Liver (tissue), 8 donors: ENCODE measurements at regions not wholly inside any gene's neighbourhood (a gene's known extent, or its start where the extent isn't known, plus 50 kb on each side); places are given as distances from the start of the nearest gene placed in this dataset.

ENCODE experiments used
- DNase-seq: peaks from one replicate; pipeline ENCODE4 v3.0.0-alpha.2; 2017; ENCODE audit warnings: low spot score
- H3K27ac ChIP-seq, 2 donors: one replicate each; pipeline ENCODE4 v1.7.0; 2013; ENCODE audit warnings: inconsistent platforms in 2 of 2, low read length in 2 of 2, control low read depth in 1 of 2, low read depth in 1 of 2, mild to moderate bottlenecking in 1 of 2
- H3K27me3 ChIP-seq, 4 donors: one replicate each; pipeline versions ENCODE4 v1.6.1 to v1.7.0; 2013; ENCODE audit warnings: low read length in 3 of 4, inconsistent platforms in 1 of 4, mild to moderate bottlenecking in 1 of 4, moderate library complexity in 1 of 4; ENCODE audit not compliant: control insufficient read depth in 4 of 4, insufficient read depth in 4 of 4
- H3K36me3 ChIP-seq, 4 donors: one replicate each; pipeline versions ENCODE4 v1.6.1 to v1.7.0; 2013; ENCODE audit warnings: low read length in 3 of 4, mild to moderate bottlenecking in 3 of 4, low read depth in 1 of 4, moderate library complexity in 1 of 4; ENCODE audit not compliant: control insufficient read depth in 4 of 4, insufficient read depth in 3 of 4
- H3K4me1 ChIP-seq, 4 donors: one replicate each; pipeline versions ENCODE4 v1.6.1 to v1.7.0; 2013; ENCODE audit warnings: low read length in 3 of 4, mild to moderate bottlenecking in 3 of 4, moderate library complexity in 1 of 4; ENCODE audit not compliant: control insufficient read depth in 4 of 4, insufficient read depth in 4 of 4
- H3K4me3 ChIP-seq, 3 donors: one replicate each; pipeline versions ENCODE4 v1.6.1 to v1.7.0; 2013; ENCODE audit warnings: low read length in 3 of 3, control low read depth in 1 of 3, low read depth in 1 of 3, mild to moderate bottlenecking in 1 of 3
- H3K9ac ChIP-seq, 2 donors: one replicate each; pipeline ENCODE4 v1.7.0; 2013; ENCODE audit warnings: low read length in 2 of 2, mild to moderate bottlenecking in 2 of 2, moderate library complexity in 2 of 2, control low read depth in 1 of 2, low read depth in 1 of 2
- H3K9me3 ChIP-seq, 4 donors: one replicate each; pipeline versions ENCODE4 v1.6.1 to v1.7.0; 2013; ENCODE audit warnings: low read length in 3 of 4; ENCODE audit not compliant: control insufficient read depth in 4 of 4
- ATF3 ChIP-seq: IDR thresholded peaks from 2 replicates; pipeline ENCODE4 v1.6.1; 2016; ENCODE audit warnings: antibody characterized with exemption
- CTCF ChIP-seq: fragments of 150-350 bp; IDR thresholded peaks from 2 replicates; pipeline ENCODE4 v1.5.1; 2017; ENCODE audit warnings: improper control_type of control experiment, low read depth, low read length; ENCODE audit not compliant: missing input control
- EGR1 ChIP-seq, 2 donors: IDR thresholded peaks; 2 replicates each; pipeline ENCODE4 v1.6.1; 2016 to 2018; ENCODE audit warnings: antibody characterized with exemption in 2 of 2, low read depth in 2 of 2
- FOXA1 ChIP-seq: IDR thresholded peaks from 2 replicates; pipeline ENCODE4 v1.6.1; 2016; ENCODE audit warnings: antibody characterized with exemption
- FOXA2 ChIP-seq: IDR thresholded peaks from 2 replicates; pipeline ENCODE4 v1.6.1; 2016; ENCODE audit warnings: antibody characterized with exemption
- GABPA ChIP-seq, 2 donors: IDR thresholded peaks in 1 of 2; conservative IDR thresholded peaks in 1 of 2; 2 replicates each; pipeline ENCODE4 v1.6.1; 2016; ENCODE audit warnings: antibody characterized with exemption in 2 of 2, mild to moderate bottlenecking in 1 of 2, moderate library complexity in 1 of 2
- HNF4A ChIP-seq, 2 donors: conservative IDR thresholded peaks; 2 replicates each; pipeline ENCODE4 v1.6.1; 2016; ENCODE audit warnings: antibody characterized with exemption in 2 of 2, mild to moderate bottlenecking in 2 of 2
- HNF4G ChIP-seq: IDR thresholded peaks from 2 replicates; pipeline ENCODE4 v1.6.1; 2016; ENCODE audit warnings: antibody characterized with exemption
- MAX ChIP-seq: IDR thresholded peaks from 2 replicates; pipeline ENCODE4 v1.6.1; 2016; ENCODE audit warnings: antibody characterized with exemption
- NR2F2 ChIP-seq: IDR thresholded peaks from 2 replicates; pipeline ENCODE4 v1.6.1; 2016; ENCODE audit warnings: antibody characterized with exemption
- REST ChIP-seq: IDR thresholded peaks from 2 replicates; pipeline ENCODE4 v1.6.1; 2016; ENCODE audit warnings: antibody characterized with exemption, mild to moderate bottlenecking
- RXRA ChIP-seq, 2 donors: IDR thresholded peaks; 2 replicates each; pipeline ENCODE4 v1.6.1; 2017 to 2018; ENCODE audit warnings: antibody characterized with exemption in 2 of 2, mild to moderate bottlenecking in 1 of 2
- SP1 ChIP-seq: IDR thresholded peaks from 2 replicates; pipeline ENCODE4 v1.6.1; 2018; ENCODE audit warnings: antibody characterized with exemption, mild to moderate bottlenecking
- TAF1 ChIP-seq: conservative IDR thresholded peaks from 2 replicates; pipeline ENCODE4 v1.6.1; 2016; ENCODE audit warnings: antibody characterized with exemption, mild to moderate bottlenecking
- ZBTB33 ChIP-seq: IDR thresholded peaks from 2 replicates; pipeline ENCODE4 v1.6.1; 2016; ENCODE audit warnings: antibody characterized with exemption
- WGBS: extraction: QIAGEN DNeasy Blood & Tissue Kit; methylation state at CpG from one replicate; pipeline ENCODE4 v1.1.7; 2013; 5-methylcytosine and 5-hydroxymethylcytosine counted together
- donor health status: healthy.
- donor health status: healthy.
- donor health status: healthy.
- donor health status: healthy.
- donor health status: healthy.

GRCh38 chr2:221876016-221876415 lies 303.9 kb upstream of the EPHA4 start (continued):
- no peak for TF ChIP-seq REST

- Histone ChIP-seq H3K36me3 (no peaks in the 10 kb centered on the region), H3K9me3 (no peaks in the 10 kb centered on the region), H3K4me3 (no peak overlapping the region), H3K27me3 (no peaks in the 10 kb centered on the region), H3K27ac (no peak overlapping the region), H3K9ac (no peak overlapping the region), H3K4me1 (no peaks in the 10 kb centered on the region)
- WGBS: 80% methylated on average over 2 of the region's 2 CpGs
- no peak for TF ChIP-seq EGR1 (IDR thresholded peaks at IDR 0.05; ENCODE audit: low read depth in 2 of 2)
- no peak for TF ChIP-seq MAX
- no peak for TF ChIP-seq HNF4G
- no peak for TF ChIP-seq FOXA2
- TF ChIP-seq GABPA (IDR thresholded peaks at IDR 0.05 in 1 of 2, conservative IDR thresholded peaks at IDR 0.05 in 1 of 2): no peak
- no peak for TF ChIP-seq CTCF
- TF ChIP-seq ZBTB33: no peak
- TF ChIP-seq REST: no peak
- TF ChIP-seq HNF4A (conservative IDR thresholded peaks at IDR 0.05): no peak
- no peak for TF ChIP-seq ATF3
- TF ChIP-seq FOXA1: no peak
- TF ChIP-seq RXRA (IDR thresholded peaks at IDR 0.05): no peak
- no peak for TF ChIP-seq NR2F2
- no peak for TF ChIP-seq SP1
- TF ChIP-seq TAF1: no peak
- DNase-seq: no peak
These were observed 302.3 kb upstream of the EPHA4 start for GRCh38 chr2:221874444-221874843.
